ENCODE measurements at regions not wholly inside any gene's neighbourhood (a gene's known extent, or its start where the extent isn't known, plus 50 kb on each side); places are given as distances from the start of the nearest gene placed in this dataset.
"Not testable (repeated sequence)": the region's sequence is repeated elsewhere in the genome, so short reads cannot be mapped to it uniquely, and the experiment has no call there.

- DNase-seq (ENCODE audit: low spot score) (no peak), ATAC-seq (no peak)
These were observed 515.6 kb upstream of the ZP4 start for GRCh38 chr1:238406098-238406860.

GRCh38 chr1:238404921-238405320 lies 514.2 kb upstream of the ZP4 start:
- ATAC-seq (no peak), DNase-seq (ENCODE audit: low spot score) (no peak)

- no peak for DNase-seq (ENCODE audit: low spot score)
- ATAC-seq, result no peak
These were observed 513.8 kb upstream of the ZP4 start for GRCh38 chr1:238404481-238404880.

DNA sequence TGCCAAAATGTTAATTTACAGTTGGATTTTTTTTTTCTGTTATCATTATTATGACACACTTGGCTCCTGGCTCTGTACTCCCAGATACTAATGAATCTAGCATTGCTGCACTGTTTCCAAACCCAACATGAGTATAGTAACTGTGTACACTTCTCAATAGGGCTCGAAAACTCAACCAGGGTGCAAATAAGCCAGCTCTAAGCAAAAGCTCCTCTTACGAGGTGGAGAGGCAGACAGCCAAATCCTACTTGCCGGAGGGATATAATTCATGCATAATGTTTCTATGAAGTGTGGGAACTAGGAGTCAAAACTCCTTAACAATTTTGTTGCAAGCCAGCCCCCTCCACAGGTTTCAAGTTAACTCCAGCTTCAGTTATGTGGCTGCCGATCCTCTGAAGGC lies 510.4 kb upstream of the ZP4 start:
- no peak for DNase-seq (ENCODE audit: low spot score)
- ATAC-seq, result no peak

DNA sequence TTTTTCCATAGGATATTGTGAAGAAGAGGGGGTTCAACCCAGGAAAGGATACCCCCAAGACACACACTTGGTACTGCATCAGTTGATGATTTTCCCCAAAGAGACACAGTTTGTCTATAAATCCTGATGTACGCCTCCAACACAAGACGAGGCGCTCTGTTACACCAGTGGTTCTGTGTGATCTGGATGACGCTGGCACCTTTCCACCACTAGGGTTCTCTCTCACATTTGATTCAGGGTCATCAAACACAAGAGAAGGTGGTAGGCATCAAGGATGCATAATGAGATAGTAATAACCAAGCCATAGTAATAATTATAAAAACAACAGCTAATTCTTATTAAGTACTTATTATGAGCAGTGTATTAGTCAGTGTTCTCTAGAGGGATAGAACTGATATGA lies 508.8 kb upstream of the ZP4 start:
- DNase-seq (ENCODE audit: low spot score) (no peak), ATAC-seq (no peak)

DNA sequence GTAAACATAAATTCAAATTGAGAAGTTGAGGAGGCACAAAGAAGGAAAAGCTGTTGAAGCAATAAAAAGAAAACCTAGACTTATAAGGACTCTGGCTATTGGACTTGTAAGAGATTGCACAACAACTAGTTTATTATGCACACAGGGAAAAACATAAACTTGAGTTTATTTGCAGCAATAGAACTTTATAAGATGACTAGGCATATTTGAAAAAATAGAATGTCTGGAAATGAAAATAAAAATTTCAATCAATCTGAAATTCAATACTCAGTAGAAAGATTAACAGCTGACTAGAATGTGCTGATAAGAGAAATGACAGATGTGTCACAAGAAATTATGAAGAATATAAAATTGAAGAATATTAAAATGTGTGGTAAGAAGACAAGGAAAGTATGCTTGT lies 505.4 kb upstream of the ZP4 start:
- ATAC-seq (no peak), DNase-seq (ENCODE audit: low spot score) (no peak)

DNA sequence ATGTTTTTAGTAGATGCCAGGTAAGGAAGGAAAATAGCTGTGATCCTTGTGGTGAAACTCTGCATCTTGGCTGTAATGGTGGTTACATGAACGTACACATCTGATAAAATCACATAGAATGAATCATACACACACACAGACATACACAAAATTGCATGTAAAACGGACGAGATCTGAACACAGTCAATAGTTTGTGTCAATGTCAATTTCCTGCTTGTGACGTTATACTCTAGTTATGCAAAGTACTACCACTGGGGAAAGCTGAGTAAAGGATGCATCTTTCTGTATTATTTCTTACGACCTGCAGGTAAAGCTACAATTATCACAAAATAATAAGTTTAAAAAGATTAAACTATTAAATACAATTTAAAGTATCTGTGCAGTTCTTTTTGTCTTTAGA lies 493.7 kb upstream of the ZP4 start:
- no peak for ATAC-seq
- DNase-seq (ENCODE audit: low spot score), result no peak

DNA sequence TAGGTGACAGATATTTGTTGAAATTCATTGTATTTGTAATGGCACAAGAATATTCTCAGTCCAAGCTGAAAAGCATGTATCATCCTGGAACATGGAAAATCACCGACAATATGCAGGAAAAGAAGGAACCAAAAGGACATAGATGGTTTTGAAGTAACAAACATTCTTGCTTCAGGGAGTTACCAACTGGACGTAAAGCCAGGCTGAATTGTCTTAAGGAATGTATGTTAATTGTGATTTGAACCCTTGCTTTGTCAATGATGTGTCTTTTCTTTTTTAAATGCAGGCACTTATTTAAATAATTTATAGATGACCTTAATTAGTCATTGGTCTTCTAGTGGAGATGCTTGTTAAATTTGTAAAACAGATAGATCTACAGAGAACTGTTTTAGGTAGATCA lies 489.4 kb upstream of the ZP4 start:
- no peak for ATAC-seq
- DNase-seq (ENCODE audit: low spot score), result no peak

GRCh38 chr1:238379446-238379845 lies 488.7 kb upstream of the ZP4 start:
- not testable (repeated sequence) for DNase-seq (ENCODE audit: low spot score); ATAC-seq

- ATAC-seq, result no peak
- no peak for DNase-seq (ENCODE audit: low spot score)
These were observed 486.7 kb upstream of the ZP4 start for GRCh38 chr1:238377280-238377919.

GRCh38 chr1:238370599-238370998 lies 479.9 kb upstream of the ZP4 start:
- ATAC-seq (peak; percentile 99), DNase-seq (ENCODE audit: low spot score) (peak; percentile 50)

- ATAC-seq (peak; percentile 82), DNase-seq (ENCODE audit: low spot score) (no peak)
These were observed 473.6 kb upstream of the ZP4 start for GRCh38 chr1:238364214-238364892.

GRCh38 chr1:238360474-238360873 lies 469.8 kb upstream of the ZP4 start:
- no peak for DNase-seq (ENCODE audit: low spot score)

GRCh38 chr1:238350471-238350870 lies 459.7 kb upstream of the ZP4 start:
- DNase-seq (ENCODE audit: low spot score), result no peak
- no peak for ATAC-seq

More at GRCh38 chr1:238360474-238360873, 469.8 kb upstream of the ZP4 start:
- ATAC-seq, result no peak

- ATAC-seq, result no peak
- DNase-seq (ENCODE audit: low spot score), result no peak
These were observed 455.6 kb upstream of the ZP4 start for GRCh38 chr1:238346340-238346739.

DNA sequence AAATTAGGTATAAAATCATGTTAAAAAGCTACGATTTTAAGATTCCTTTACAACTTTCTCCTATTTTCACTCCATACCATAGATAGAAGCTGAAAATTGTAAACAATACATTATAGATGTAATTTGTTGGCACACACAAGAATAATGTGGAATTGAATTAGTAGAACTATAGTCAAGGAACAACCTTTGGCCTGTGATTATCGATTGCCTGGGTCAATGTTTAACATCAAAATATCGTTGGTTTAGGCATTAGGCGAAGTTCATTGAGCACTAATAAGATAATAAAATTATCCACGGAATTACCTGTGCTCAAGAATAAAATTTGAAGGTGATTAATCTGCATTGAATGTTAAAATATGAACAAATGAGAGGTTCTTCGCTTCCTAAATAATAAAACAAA lies 455.1 kb upstream of the ZP4 start:
- ATAC-seq, result peak; percentile 92
- DNase-seq (ENCODE audit: low spot score), result no peak

DNA sequence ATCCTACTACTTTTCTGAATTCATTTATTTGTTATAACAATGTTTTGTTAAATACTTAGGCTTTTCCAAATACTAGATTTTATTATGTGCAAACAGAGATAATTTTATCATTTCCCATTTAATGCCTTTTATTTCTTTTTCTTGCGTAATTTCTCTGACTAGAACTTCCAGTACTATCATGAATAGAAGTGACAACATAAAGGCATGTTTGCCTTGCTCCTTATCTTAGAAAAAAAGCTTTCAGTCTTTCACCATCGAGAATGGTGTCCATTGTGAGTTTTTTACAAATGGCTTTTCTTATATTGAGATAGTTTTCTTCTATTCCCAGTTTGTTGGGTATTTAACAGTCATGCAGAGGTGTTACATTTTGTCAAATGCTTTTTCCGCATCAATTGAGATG lies 453.1 kb upstream of the ZP4 start:
- peak; percentile 50 for ATAC-seq
- no peak for DNase-seq (ENCODE audit: low spot score)

DNA sequence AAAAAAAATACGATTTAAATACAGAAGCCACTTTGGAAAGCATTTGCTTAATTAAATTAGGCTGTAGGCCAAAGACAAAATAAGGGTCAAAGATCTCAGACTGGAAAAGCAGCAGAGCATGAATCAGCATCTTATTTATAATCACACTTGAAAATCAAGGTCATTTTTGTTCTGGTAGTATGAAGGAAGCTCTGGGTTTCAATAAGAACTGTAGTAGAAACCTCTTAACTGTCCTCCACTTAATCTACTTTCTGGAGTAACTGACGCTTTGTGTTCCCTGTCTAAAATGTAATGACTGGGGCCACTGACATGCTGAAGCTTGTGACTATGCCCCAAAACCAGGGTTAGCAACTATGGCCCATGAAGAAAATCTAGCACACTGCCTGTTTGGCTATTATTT lies 450.7 kb upstream of the ZP4 start:
- no peak for DNase-seq (ENCODE audit: low spot score)
- no peak for ATAC-seq

GRCh38 chr1:238340989-238341388 lies 450.3 kb upstream of the ZP4 start:
- ATAC-seq, result no peak

DNA sequence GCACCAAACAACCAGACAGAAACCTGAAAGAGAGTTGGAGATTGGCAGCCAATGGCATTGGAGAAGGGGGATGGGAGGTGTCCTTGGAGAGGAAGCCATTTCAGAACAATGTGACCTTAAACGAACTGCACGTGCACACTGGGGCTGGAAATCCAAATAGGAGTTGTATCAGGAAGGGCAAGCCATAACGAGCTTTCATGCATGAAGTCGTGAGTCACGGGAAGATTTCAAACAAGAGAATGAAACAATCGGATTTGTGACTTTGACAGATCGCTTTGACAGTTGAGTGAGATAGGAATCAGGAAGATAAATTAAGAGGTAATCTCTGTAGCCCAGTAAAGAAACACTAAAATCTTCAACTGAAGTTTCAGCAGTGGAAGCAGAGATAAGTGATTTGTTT lies 445.8 kb upstream of the ZP4 start:
- ATAC-seq (no peak), DNase-seq (ENCODE audit: low spot score) (no peak)

More at GRCh38 chr1:238340989-238341388, 450.3 kb upstream of the ZP4 start:
- no peak for DNase-seq (ENCODE audit: low spot score)

GRCh38 chr1:238334170-238334569 lies 443.4 kb upstream of the ZP4 start:
- ATAC-seq (no peak), DNase-seq (ENCODE audit: low spot score) (no peak)

DNA sequence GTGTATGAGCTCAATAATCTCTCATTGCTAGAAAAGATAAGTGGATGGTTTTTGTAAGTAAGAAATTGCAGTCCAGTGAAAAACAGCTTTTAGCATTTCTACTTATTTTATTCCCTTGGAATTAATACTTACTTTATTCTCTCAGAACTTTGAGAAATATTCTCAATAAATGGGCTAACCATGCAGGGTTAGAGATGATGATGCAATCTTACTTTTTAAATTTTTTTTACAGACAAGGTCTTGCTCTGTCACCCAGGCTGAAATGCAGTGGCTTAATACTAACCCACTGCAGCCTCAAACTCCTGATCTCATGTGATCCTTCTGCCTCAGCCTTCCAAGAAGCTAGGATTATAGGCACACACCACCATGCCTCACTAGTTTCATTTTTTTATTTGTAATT lies 440.8 kb upstream of the ZP4 start:
- no peak for ATAC-seq
- no peak for DNase-seq (ENCODE audit: low spot score)

All from left lobe of liver (tissue), 2 donors.